ENCODE measurements at regions not wholly inside any gene's neighbourhood (a gene's known extent, or its start where the extent isn't known, plus 50 kb on each side); places are given as distances from the start of the nearest gene placed in this dataset.

GRCh38 chr11:119978696-119979095 is 159.2 kb downstream of the TRIM29 start:
- H3K4me1 ChIP-seq = no peaks in the 10 kb centered on the region
- H3K27ac ChIP-seq = no peak overlapping the region
- 82% methylated on average over 3 of the region's 3 CpGs for WGBS
- H3K27me3 ChIP-seq = peaks cover 43% of the 10 kb centered on the region
- H3K9me3 ChIP-seq = no peaks in the 10 kb centered on the region
- no peak overlapping the region for H3K4me3 ChIP-seq
- no peak for DNase-seq (ENCODE audit: low spot score in 2 of 2)
- TF ChIP-seq EP300 (IDR thresholded peaks at IDR 0.05) (no peak), POLR2AphosphoS5 (IDR thresholded peaks at IDR 0.05) (no peak), POLR2A (IDR thresholded peaks at IDR 0.05) (no peak), CTCF (IDR thresholded peaks at IDR 0.05) (no peak)
- H3K36me3 ChIP-seq = no peaks in the 10 kb centered on the region

GRCh38 chr11:119977881-119978280 is 160.0 kb downstream of the TRIM29 start:
- no peak for TF ChIP-seq CTCF (IDR thresholded peaks at IDR 0.05)
- TF ChIP-seq POLR2AphosphoS5 (IDR thresholded peaks at IDR 0.05) = no peak
- no peak for TF ChIP-seq EP300 (IDR thresholded peaks at IDR 0.05)
- TF ChIP-seq POLR2A (IDR thresholded peaks at IDR 0.05) = no peak
- Histone ChIP-seq H3K36me3 (no peaks in the 10 kb centered on the region), H3K4me3 (no peak overlapping the region), H3K4me1 (no peaks in the 10 kb centered on the region), H3K27me3 (peaks cover 37% of the 10 kb centered on the region), H3K27ac (no peak overlapping the region), H3K9me3 (no peaks in the 10 kb centered on the region)
- DNase-seq (ENCODE audit: low spot score in 2 of 2) = no peak
- WGBS = 81% methylated on average over 11 of the region's 12 CpGs

GRCh38 chr11:119977561-119977860 is 160.4 kb downstream of the TRIM29 start:
- no peak for DNase-seq (ENCODE audit: low spot score in 2 of 2)

GRCh38 chr11:119976805-119977560 is 160.9 kb downstream of the TRIM29 start:
- H3K4me1 ChIP-seq = no peaks in the 10 kb centered on the region
- no peak overlapping the region for H3K27ac ChIP-seq
- peaks cover 33% of the 10 kb centered on the region for H3K27me3 ChIP-seq
- TF ChIP-seq POLR2A (IDR thresholded peaks at IDR 0.05) (no peak), CTCF (IDR thresholded peaks at IDR 0.05) (no peak), EP300 (IDR thresholded peaks at IDR 0.05) (no peak), POLR2AphosphoS5 (IDR thresholded peaks at IDR 0.05) (no peak)
- no peak overlapping the region for H3K4me3 ChIP-seq
- DNase-seq (ENCODE audit: low spot score in 2 of 2) = no peak
- no peaks in the 10 kb centered on the region for H3K9me3 ChIP-seq
- no peaks in the 10 kb centered on the region for H3K36me3 ChIP-seq
- WGBS = 89% methylated on average over 13 of the region's 13 CpGs

More at GRCh38 chr11:119977561-119977860, 160.4 kb downstream of the TRIM29 start:
- H3K27ac ChIP-seq = no peak overlapping the region
- H3K4me1 ChIP-seq = no peaks in the 10 kb centered on the region
- WGBS = 83% methylated on average over 3 of the region's 3 CpGs
- H3K9me3 ChIP-seq = no peaks in the 10 kb centered on the region
- peaks cover 34% of the 10 kb centered on the region for H3K27me3 ChIP-seq
- no peak for TF ChIP-seq POLR2A (IDR thresholded peaks at IDR 0.05)
- TF ChIP-seq CTCF (IDR thresholded peaks at IDR 0.05) = no peak
- no peak for TF ChIP-seq POLR2AphosphoS5 (IDR thresholded peaks at IDR 0.05)
- TF ChIP-seq EP300 (IDR thresholded peaks at IDR 0.05) = no peak
- H3K36me3 ChIP-seq = no peaks in the 10 kb centered on the region
- H3K4me3 ChIP-seq = no peak overlapping the region

- Histone ChIP-seq H3K9me3 (no peaks in the 10 kb centered on the region), H3K4me1 (no peaks in the 10 kb centered on the region), H3K27me3 (peaks cover 33% of the 10 kb centered on the region), H3K27ac (no peak overlapping the region), H3K4me3 (no peak overlapping the region), H3K36me3 (no peaks in the 10 kb centered on the region)
- no peak for DNase-seq (ENCODE audit: low spot score in 2 of 2)
- TF ChIP-seq POLR2AphosphoS5 (IDR thresholded peaks at IDR 0.05) (no peak), POLR2A (IDR thresholded peaks at IDR 0.05) (no peak), EP300 (IDR thresholded peaks at IDR 0.05) (no peak), CTCF (IDR thresholded peaks at IDR 0.05) (no peak)
- WGBS = 28% methylated on average over 8 of the region's 15 CpGs
Observed at GRCh38 chr11:119975561-119976152, 162.3 kb downstream of the TRIM29 start.
